ENCODE measurements at regions not wholly inside any gene's neighbourhood (a gene's known extent, or its start where the extent isn't known, plus 50 kb on each side); places are given as distances from the start of the nearest gene placed in this dataset.

DNA sequence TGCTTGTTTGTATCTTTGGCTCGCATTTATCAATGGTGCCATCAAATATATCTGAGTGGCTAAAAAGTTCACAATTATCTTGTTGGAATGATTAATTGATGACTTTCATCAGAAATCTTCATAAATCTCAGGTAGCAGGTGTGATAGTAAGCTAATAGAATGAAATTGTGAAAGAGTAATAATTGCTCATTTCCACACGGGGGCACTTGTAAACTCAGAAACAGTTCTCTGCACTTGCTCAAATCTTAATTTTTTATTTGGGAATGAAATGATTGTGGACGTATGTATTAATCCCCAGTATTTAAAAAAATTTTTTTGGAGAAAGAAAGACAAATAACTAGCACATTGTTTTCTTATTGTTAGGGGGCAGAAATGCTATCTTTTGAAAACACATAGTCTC is 132.8 kb downstream of the DTHD1 start:
- H3K27me3 ChIP-seq (ENCODE audit: control insufficient read depth in 2 of 2, insufficient read depth in 2 of 2, low read length in 2 of 2) = no peaks in the 10 kb centered on the region
- H3K4me1 ChIP-seq (ENCODE audit: control insufficient read depth, extremely low read depth, insufficient read depth, low read length) = no peaks in the 10 kb centered on the region
- no peak overlapping the region for H2AFZ ChIP-seq (ENCODE audit: low read depth, low read length)
- TF ChIP-seq JUN (IDR thresholded peaks at IDR 0.05; ENCODE audit: borderline replicate concordance, insufficient read depth, insufficient read length, low read depth) = no peak
- no peak for TF ChIP-seq POLR2A (IDR thresholded peaks at IDR 0.05; ENCODE audit: low read depth, low read length)
- TF ChIP-seq POLR2AphosphoS5 (IDR thresholded peaks at IDR 0.05; ENCODE audit: insufficient read depth, low read depth, low read length) = no peak
- no peak for TF ChIP-seq MYC (IDR thresholded peaks at IDR 0.05; ENCODE audit: low read depth, low read length)
- no peak for TF ChIP-seq FOS (IDR thresholded peaks at IDR 0.05; ENCODE audit: borderline replicate concordance, insufficient read depth, low read length)
- TF ChIP-seq, protein P1, sequence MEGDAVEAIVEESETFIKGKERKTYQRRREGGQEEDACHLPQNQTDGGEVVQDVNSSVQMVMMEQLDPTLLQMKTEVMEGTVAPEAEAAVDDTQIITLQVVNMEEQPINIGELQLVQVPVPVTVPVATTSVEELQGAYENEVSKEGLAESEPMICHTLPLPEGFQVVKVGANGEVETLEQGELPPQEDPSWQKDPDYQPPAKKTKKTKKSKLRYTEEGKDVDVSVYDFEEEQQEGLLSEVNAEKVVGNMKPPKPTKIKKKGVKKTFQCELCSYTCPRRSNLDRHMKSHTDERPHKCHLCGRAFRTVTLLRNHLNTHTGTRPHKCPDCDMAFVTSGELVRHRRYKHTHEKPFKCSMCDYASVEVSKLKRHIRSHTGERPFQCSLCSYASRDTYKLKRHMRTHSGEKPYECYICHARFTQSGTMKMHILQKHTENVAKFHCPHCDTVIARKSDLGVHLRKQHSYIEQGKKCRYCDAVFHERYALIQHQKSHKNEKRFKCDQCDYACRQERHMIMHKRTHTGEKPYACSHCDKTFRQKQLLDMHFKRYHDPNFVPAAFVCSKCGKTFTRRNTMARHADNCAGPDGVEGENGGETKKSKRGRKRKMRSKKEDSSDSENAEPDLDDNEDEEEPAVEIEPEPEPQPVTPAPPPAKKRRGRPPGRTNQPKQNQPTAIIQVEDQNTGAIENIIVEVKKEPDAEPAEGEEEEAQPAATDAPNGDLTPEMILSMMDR (IDR thresholded peaks at IDR 0.05; ENCODE audit: extremely low read depth in 1 of 2, insufficient read depth in 1 of 2, low read depth in 1 of 2, low read length in 2 of 2) = no peak
- no peak for TF ChIP-seq EZH2 (IDR thresholded peaks at IDR 0.05; ENCODE audit: borderline replicate concordance, low read depth, low read length, severe bottlenecking)
- TF ChIP-seq, protein P2, sequence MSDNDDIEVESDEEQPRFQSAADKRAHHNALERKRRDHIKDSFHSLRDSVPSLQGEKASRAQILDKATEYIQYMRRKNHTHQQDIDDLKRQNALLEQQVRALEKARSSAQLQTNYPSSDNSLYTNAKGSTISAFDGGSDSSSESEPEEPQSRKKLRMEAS (IDR thresholded peaks at IDR 0.05; ENCODE audit: insufficient read depth, insufficient read length) = no peak
- no peak for TF ChIP-seq GATA2 (IDR thresholded peaks at IDR 0.05; ENCODE audit: insufficient read depth, insufficient read length, low read depth, low read length)
- no peak overlapping the region for H3K27ac ChIP-seq (ENCODE audit: insufficient read depth, low read depth, low read length)
- ChIA-PET POLR2A (no interaction called here), CTCF (no interaction called here)
- H3K36me3 ChIP-seq (ENCODE audit: control insufficient read depth in 2 of 2, extremely low read depth in 1 of 2, insufficient read depth in 2 of 2, low read length in 2 of 2) = no peaks in the 10 kb centered on the region
- BruUV-seq (replicated peaks) = no TSS peak
- H3K9ac ChIP-seq (replicated peaks; ENCODE audit: extremely low read depth, insufficient read depth, low read length) = no peak overlapping the region
- no peaks in the 10 kb centered on the region for H3K9me1 ChIP-seq (replicated peaks; ENCODE audit: control insufficient read depth, extremely low read depth, insufficient read depth, low read length)
- no peaks in the 10 kb centered on the region for H3K79me2 ChIP-seq (ENCODE audit: control insufficient read depth, insufficient read depth, low read length)
- intact Hi-C loops (cut with micrococcal nuclease) = no loop called here
- FAIRE-seq = no peak
- H3K4me3 ChIP-seq (replicated peaks in 1 of 3; ENCODE audit: insufficient read depth in 1 of 3, low read depth in 1 of 3, low read length in 3 of 3) = no peak overlapping the region
- no peak overlapping the region for H3K4me2 ChIP-seq (ENCODE audit: insufficient read depth, low read length)
- no peaks in the 10 kb centered on the region for H3K9me3 ChIP-seq (replicated peaks; ENCODE audit: control insufficient read depth, insufficient read depth, low read length)
- no peaks in the 10 kb centered on the region for H4K20me1 ChIP-seq (replicated peaks; ENCODE audit: control insufficient read depth, extremely low read depth, insufficient read depth, low read length)
- no peak for DNase-seq (ENCODE audit: low read depth, low spot score)
- dilution Hi-C loops (cut with MboI; ENCODE audit: extremely low pct_ligation_motif_present, low sequenced_read_pairs) = no loop called here
